ENCODE measurements at regions not wholly inside any gene's neighbourhood (a gene's known extent, or its start where the extent isn't known, plus 50 kb on each side); places are given as distances from the start of the nearest gene placed in this dataset.
A peak's percentile ranks its signal among the peaks of the same experiment; 100 is the strongest.

- no peak for DNase-seq
Measured at GRCh38 chr12:115857923-115858322, 419.6 kb downstream of the MED13L start.

GRCh38 chr12:115857160-115857920, 420.2 kb downstream of the MED13L start:
- no peak for DNase-seq

- DNase-seq = no peak
Measured at GRCh38 chr12:115852054-115852453, 425.4 kb downstream of the MED13L start.

- DNase-seq = no peak
Measured at GRCh38 chr12:115850957-115851356, 426.5 kb downstream of the MED13L start.

- no peak for DNase-seq
Measured at GRCh38 chr12:115849262-115849943, 428.1 kb downstream of the MED13L start.

- DNase-seq = no peak
Measured at GRCh38 chr12:115847398-115847797, 430.1 kb downstream of the MED13L start.

- DNase-seq = no peak
Measured at GRCh38 chr12:115846516-115846915, 431.0 kb downstream of the MED13L start.

- no peak for DNase-seq
Measured at GRCh38 chr12:115840159-115840558, 437.3 kb downstream of the MED13L start.

- DNase-seq = no peak
Measured at GRCh38 chr12:115838952-115839351, 438.5 kb downstream of the MED13L start.

GRCh38 chr12:115837220-115837619, 440.3 kb downstream of the MED13L start:
- DNase-seq = no peak

GRCh38 chr12:115835445-115835844, 442.0 kb downstream of the MED13L start:
- no peak for DNase-seq

GRCh38 chr12:115833704-115834103, 443.8 kb downstream of the MED13L start:
- DNase-seq = no peak

GRCh38 chr12:115830633-115831032, 446.9 kb downstream of the MED13L start:
- no peak for DNase-seq

GRCh38 chr12:115830070-115830469, 447.4 kb downstream of the MED13L start:
- no peak for DNase-seq

- DNase-seq = no peak
Measured at GRCh38 chr12:115828168-115828567, 449.3 kb downstream of the MED13L start.

GRCh38 chr12:115824936-115825602, 452.4 kb downstream of the MED13L start:
- DNase-seq = no peak

GRCh38 chr12:115823635-115824034, 453.9 kb downstream of the MED13L start:
- no peak for DNase-seq

GRCh38 chr12:115820656-115821055, 456.8 kb downstream of the MED13L start:
- no peak for DNase-seq

- DNase-seq = no peak
Measured at GRCh38 chr12:115818973-115819372, 458.5 kb downstream of the MED13L start.

GRCh38 chr12:115817389-115817788, 460.1 kb downstream of the MED13L start:
- peak; percentile 40 to 50 for DNase-seq

GRCh38 chr12:115815924-115816323, 461.6 kb downstream of the MED13L start:
- no peak for DNase-seq

- DNase-seq = no peak
Measured at GRCh38 chr12:115813256-115813655, 464.2 kb downstream of the MED13L start.

- DNase-seq = no peak
Measured at GRCh38 chr12:115811929-115812328, 465.6 kb downstream of the MED13L start.

All from right lung (tissue), 2 donors.